ENCODE measurements at regions not wholly inside any gene's neighbourhood (a gene's known extent, or its start where the extent isn't known, plus 50 kb on each side); places are given as distances from the start of the nearest gene placed in this dataset.
"Not testable (repeated sequence)": the region's sequence is repeated elsewhere in the genome, so short reads cannot be mapped to it uniquely, and the experiment has no call there.

- no peak for DNase-seq
These were observed 498.6 kb downstream of the EBF1 start for GRCh38 chr5:158601118-158601517.

- no peak for DNase-seq
These were observed 499.0 kb downstream of the EBF1 start for GRCh38 chr5:158600679-158601078.

- DNase-seq, result no peak
These were observed 500.6 kb downstream of the EBF1 start for GRCh38 chr5:158599157-158599556.

- DNase-seq, result no peak
These were observed 505.0 kb downstream of the EBF1 start for GRCh38 chr5:158594595-158595242.

GRCh38 chr5:158593925-158594324 is 505.8 kb downstream of the EBF1 start:
- DNase-seq, result no peak

GRCh38 chr5:158591301-158591863 is 508.3 kb downstream of the EBF1 start:
- no peak for DNase-seq

GRCh38 chr5:158590746-158591300 is 508.9 kb downstream of the EBF1 start:
- no peak for DNase-seq

GRCh38 chr5:158589939-158590338 is 509.8 kb downstream of the EBF1 start:
- DNase-seq, result no peak

GRCh38 chr5:158588617-158589016 is 511.1 kb downstream of the EBF1 start:
- DNase-seq, result no peak

GRCh38 chr5:158586054-158586453 is 513.7 kb downstream of the EBF1 start:
- DNase-seq, result no peak

GRCh38 chr5:158582669-158583068 is 517.0 kb downstream of the EBF1 start:
- not testable (repeated sequence) for DNase-seq

GRCh38 chr5:158573829-158574228 is 525.9 kb downstream of the EBF1 start:
- DNase-seq, result no peak

GRCh38 chr5:158570502-158570901 is 529.2 kb downstream of the EBF1 start:
- no peak for DNase-seq

- no peak for DNase-seq
These were observed 530.2 kb downstream of the EBF1 start for GRCh38 chr5:158569534-158569933.

- no peak for DNase-seq
These were observed 534.5 kb downstream of the EBF1 start for GRCh38 chr5:158565017-158565789.

GRCh38 chr5:158563760-158564390 is 535.8 kb downstream of the EBF1 start:
- DNase-seq, result no peak

GRCh38 chr5:158561562-158562190 is 538.0 kb downstream of the EBF1 start:
- no peak for DNase-seq

- DNase-seq, result peak; percentile 10
These were observed 539.5 kb downstream of the EBF1 start for GRCh38 chr5:158560170-158560569.

- no peak for DNase-seq
These were observed 540.1 kb downstream of the EBF1 start for GRCh38 chr5:158559643-158560042.

- DNase-seq, result no peak
These were observed 540.6 kb downstream of the EBF1 start for GRCh38 chr5:158559066-158559465.

GRCh38 chr5:158553962-158554336 is 545.8 kb downstream of the EBF1 start:
- no peak for DNase-seq

- DNase-seq, result no peak
These were observed 546.3 kb downstream of the EBF1 start for GRCh38 chr5:158553195-158553961.

Measured in OCI-M1 (cell line).